Suprapubic skin (tissue), 4 donors: ENCODE measurements at regions not wholly inside any gene's neighbourhood (a gene's known extent, or its start where the extent isn't known, plus 50 kb on each side); places are given as distances from the start of the nearest gene placed in this dataset.

Source experiments
- CTCF ChIP-seq, 2 donors: fragments of 200-600 bp in 1 of 2; fragments of 450-650 bp in 1 of 2; sonication (generic) in 1 of 2; IDR thresholded peaks; one replicate each; pipeline ENCODE4 v1.5.1; 2016 to 2019; ENCODE audit warnings: antibody characterized with exemption in 2 of 2, mild to moderate bottlenecking in 1 of 2, moderate library complexity in 1 of 2
- POLR2A ChIP-seq, 2 donors: fragments of 450-650 bp; IDR thresholded peaks; one replicate each; pipeline ENCODE4 v1.6.1; 2017; ENCODE audit warnings: antibody characterized with exemption in 2 of 2, mild to moderate bottlenecking in 2 of 2, moderate library complexity in 2 of 2
- POLR2AphosphoS5 ChIP-seq, 3 donors: sonication (generic); formaldehyde crosslinking; IDR thresholded peaks; one replicate each; pipeline ENCODE4 v1.6.1; 2017; ENCODE audit warnings: antibody characterized with exemption in 3 of 3

GRCh38 chr2:129796801-129797488 lies 182.5 kb upstream of the RAB6C start:
- no peak for TF ChIP-seq CTCF (IDR thresholded peaks at IDR 0.05)
- TF ChIP-seq POLR2A (IDR thresholded peaks at IDR 0.05): no peak
- TF ChIP-seq POLR2AphosphoS5 (IDR thresholded peaks at IDR 0.05): no peak
